ENCODE measurements at regions not wholly inside any gene's neighbourhood (a gene's known extent, or its start where the extent isn't known, plus 50 kb on each side); places are given as distances from the start of the nearest gene placed in this dataset.

GRCh38 chr3:187961366-187961765, 192.6 kb upstream of the LPP start:
- H3K4me1 ChIP-seq (ENCODE audit: control insufficient read depth, low read depth, low read length) = no peaks in the 10 kb centered on the region
- no peaks in the 10 kb centered on the region for H3K9me3 ChIP-seq (ENCODE audit: control insufficient read depth, low read depth, low read length)
- H3K9ac ChIP-seq (ENCODE audit: low read length) = no peak overlapping the region
- no peaks in the 10 kb centered on the region for H3K27me3 ChIP-seq (ENCODE audit: control insufficient read depth, insufficient read depth, low read length)
- no peaks in the 10 kb centered on the region for H3K36me3 ChIP-seq (ENCODE audit: control insufficient read depth, low read depth, low read length)
- H3K4me3 ChIP-seq (ENCODE audit: low read length) = no peak overlapping the region
- no peak overlapping the region for H3K27ac ChIP-seq (ENCODE audit: low read length)

- H3K27ac ChIP-seq (ENCODE audit: low read length) = no peak overlapping the region
- no peak overlapping the region for H3K4me3 ChIP-seq (ENCODE audit: low read length)
- no peaks in the 10 kb centered on the region for H3K4me1 ChIP-seq (ENCODE audit: control insufficient read depth, low read depth, low read length)
- no peaks in the 10 kb centered on the region for H3K9me3 ChIP-seq (ENCODE audit: control insufficient read depth, low read depth, low read length)
- no peaks in the 10 kb centered on the region for H3K36me3 ChIP-seq (ENCODE audit: control insufficient read depth, low read depth, low read length)
- H3K9ac ChIP-seq (ENCODE audit: low read length) = no peak overlapping the region
- H3K27me3 ChIP-seq (ENCODE audit: control insufficient read depth, insufficient read depth, low read length) = no peaks in the 10 kb centered on the region
Observed at GRCh38 chr3:187963003-187963676, 190.8 kb upstream of the LPP start.

GRCh38 chr3:187963677-187964385, 190.1 kb upstream of the LPP start:
- H3K36me3 ChIP-seq (ENCODE audit: control insufficient read depth, low read depth, low read length) = no peaks in the 10 kb centered on the region
- H3K27ac ChIP-seq (ENCODE audit: low read length) = no peak overlapping the region
- H3K4me1 ChIP-seq (ENCODE audit: control insufficient read depth, low read depth, low read length) = no peaks in the 10 kb centered on the region
- H3K9ac ChIP-seq (ENCODE audit: low read length) = no peak overlapping the region
- no peak overlapping the region for H3K4me3 ChIP-seq (ENCODE audit: low read length)
- H3K27me3 ChIP-seq (ENCODE audit: control insufficient read depth, insufficient read depth, low read length) = no peaks in the 10 kb centered on the region
- H3K9me3 ChIP-seq (ENCODE audit: control insufficient read depth, low read depth, low read length) = no peaks in the 10 kb centered on the region

GRCh38 chr3:187964760-187965159, 189.2 kb upstream of the LPP start:
- Histone ChIP-seq H3K36me3 (ENCODE audit: control insufficient read depth, low read depth, low read length) (no peaks in the 10 kb centered on the region), H3K9ac (ENCODE audit: low read length) (no peak overlapping the region), H3K9me3 (ENCODE audit: control insufficient read depth, low read depth, low read length) (no peaks in the 10 kb centered on the region), H3K27ac (ENCODE audit: low read length) (no peak overlapping the region), H3K4me1 (ENCODE audit: control insufficient read depth, low read depth, low read length) (no peaks in the 10 kb centered on the region), H3K27me3 (ENCODE audit: control insufficient read depth, insufficient read depth, low read length) (no peaks in the 10 kb centered on the region), H3K4me3 (ENCODE audit: low read length) (no peak overlapping the region)

- H3K27ac ChIP-seq (ENCODE audit: low read length) = no peak overlapping the region
- no peaks in the 10 kb centered on the region for H3K27me3 ChIP-seq (ENCODE audit: control insufficient read depth, insufficient read depth, low read length)
- no peaks in the 10 kb centered on the region for H3K4me1 ChIP-seq (ENCODE audit: control insufficient read depth, low read depth, low read length)
- no peak overlapping the region for H3K9ac ChIP-seq (ENCODE audit: low read length)
- no peaks in the 10 kb centered on the region for H3K9me3 ChIP-seq (ENCODE audit: control insufficient read depth, low read depth, low read length)
- H3K36me3 ChIP-seq (ENCODE audit: control insufficient read depth, low read depth, low read length) = no peaks in the 10 kb centered on the region
- H3K4me3 ChIP-seq (ENCODE audit: low read length) = no peak overlapping the region
Observed at GRCh38 chr3:187966096-187966495, 187.9 kb upstream of the LPP start.

GRCh38 chr3:187966636-187967406, 187.1 kb upstream of the LPP start:
- H3K36me3 ChIP-seq (ENCODE audit: control insufficient read depth, low read depth, low read length) = no peaks in the 10 kb centered on the region
- no peak overlapping the region for H3K4me3 ChIP-seq (ENCODE audit: low read length)
- H3K27ac ChIP-seq (ENCODE audit: low read length) = no peak overlapping the region
- no peak overlapping the region for H3K9ac ChIP-seq (ENCODE audit: low read length)
- no peaks in the 10 kb centered on the region for H3K27me3 ChIP-seq (ENCODE audit: control insufficient read depth, insufficient read depth, low read length)
- H3K9me3 ChIP-seq (ENCODE audit: control insufficient read depth, low read depth, low read length) = no peaks in the 10 kb centered on the region
- H3K4me1 ChIP-seq (ENCODE audit: control insufficient read depth, low read depth, low read length) = no peaks in the 10 kb centered on the region

- Histone ChIP-seq H3K4me3 (ENCODE audit: low read length) (no peak overlapping the region), H3K36me3 (ENCODE audit: control insufficient read depth, low read depth, low read length) (no peaks in the 10 kb centered on the region), H3K27me3 (ENCODE audit: control insufficient read depth, insufficient read depth, low read length) (no peaks in the 10 kb centered on the region), H3K4me1 (ENCODE audit: control insufficient read depth, low read depth, low read length) (no peaks in the 10 kb centered on the region), H3K27ac (ENCODE audit: low read length) (no peak overlapping the region), H3K9ac (ENCODE audit: low read length) (no peak overlapping the region), H3K9me3 (ENCODE audit: control insufficient read depth, low read depth, low read length) (no peaks in the 10 kb centered on the region)
Observed at GRCh38 chr3:187967993-187968392, 186.0 kb upstream of the LPP start.

- Histone ChIP-seq H3K4me1 (ENCODE audit: control insufficient read depth, low read depth, low read length) (no peaks in the 10 kb centered on the region), H3K27ac (ENCODE audit: low read length) (no peak overlapping the region), H3K9ac (ENCODE audit: low read length) (no peak overlapping the region)
Observed at GRCh38 chr3:187968883-187969580, 184.9 kb upstream of the LPP start.

GRCh38 chr3:187969581-187969950, 184.4 kb upstream of the LPP start:
- no peaks in the 10 kb centered on the region for H3K4me1 ChIP-seq (ENCODE audit: control insufficient read depth, low read depth, low read length)
- H3K27ac ChIP-seq (ENCODE audit: low read length) = no peak overlapping the region
- no peaks in the 10 kb centered on the region for H3K27me3 ChIP-seq (ENCODE audit: control insufficient read depth, insufficient read depth, low read length)
- no peaks in the 10 kb centered on the region for H3K36me3 ChIP-seq (ENCODE audit: control insufficient read depth, low read depth, low read length)
- no peak overlapping the region for H3K4me3 ChIP-seq (ENCODE audit: low read length)
- no peak overlapping the region for H3K9ac ChIP-seq (ENCODE audit: low read length)
- H3K9me3 ChIP-seq (ENCODE audit: control insufficient read depth, low read depth, low read length) = no peaks in the 10 kb centered on the region

More at GRCh38 chr3:187968883-187969580, 184.9 kb upstream of the LPP start:
- H3K9me3 ChIP-seq (ENCODE audit: control insufficient read depth, low read depth, low read length) = no peaks in the 10 kb centered on the region
- no peaks in the 10 kb centered on the region for H3K36me3 ChIP-seq (ENCODE audit: control insufficient read depth, low read depth, low read length)
- no peak overlapping the region for H3K4me3 ChIP-seq (ENCODE audit: low read length)
- H3K27me3 ChIP-seq (ENCODE audit: control insufficient read depth, insufficient read depth, low read length) = no peaks in the 10 kb centered on the region

GRCh38 chr3:187970106-187970505, 183.9 kb upstream of the LPP start:
- Histone ChIP-seq H3K36me3 (ENCODE audit: control insufficient read depth, low read depth, low read length) (no peaks in the 10 kb centered on the region), H3K4me3 (ENCODE audit: low read length) (no peak overlapping the region), H3K9ac (ENCODE audit: low read length) (no peak overlapping the region), H3K27me3 (ENCODE audit: control insufficient read depth, insufficient read depth, low read length) (no peaks in the 10 kb centered on the region), H3K27ac (ENCODE audit: low read length) (no peak overlapping the region), H3K9me3 (ENCODE audit: control insufficient read depth, low read depth, low read length) (no peaks in the 10 kb centered on the region), H3K4me1 (ENCODE audit: control insufficient read depth, low read depth, low read length) (no peaks in the 10 kb centered on the region)

- H3K9ac ChIP-seq (ENCODE audit: low read length) = no peak overlapping the region
- H3K4me1 ChIP-seq (ENCODE audit: control insufficient read depth, low read depth, low read length) = no peaks in the 10 kb centered on the region
- H3K27me3 ChIP-seq (ENCODE audit: control insufficient read depth, insufficient read depth, low read length) = no peaks in the 10 kb centered on the region
- no peaks in the 10 kb centered on the region for H3K36me3 ChIP-seq (ENCODE audit: control insufficient read depth, low read depth, low read length)
- H3K9me3 ChIP-seq (ENCODE audit: control insufficient read depth, low read depth, low read length) = no peaks in the 10 kb centered on the region
- no peak overlapping the region for H3K4me3 ChIP-seq (ENCODE audit: low read length)
- H3K27ac ChIP-seq (ENCODE audit: low read length) = no peak overlapping the region
Observed at GRCh38 chr3:187971629-187972028, 182.3 kb upstream of the LPP start.
